ENCODE measurements at regions not wholly inside any gene's neighbourhood (a gene's known extent, or its start where the extent isn't known, plus 50 kb on each side); places are given as distances from the start of the nearest gene placed in this dataset.

- Histone ChIP-seq H3K27ac (no peak overlapping the region), H3K9me3 (no peaks in the 10 kb centered on the region), H3K4me1 (no peaks in the 10 kb centered on the region), H3K36me3 (no peaks in the 10 kb centered on the region), H3K4me3 (no peak overlapping the region), H3K27me3 (no peaks in the 10 kb centered on the region)
- peak; percentile 59 for DNase-seq
- WGBS, 2 donors: 76 to 88% methylated on average over 13 of the region's 13 CpGs
- TF ChIP-seq POLR2AphosphoS5 (IDR thresholded peaks at IDR 0.05) (no peak), POLR2A (IDR thresholded peaks at IDR 0.05) (no peak)
- TF ChIP-seq, protein P1, sequence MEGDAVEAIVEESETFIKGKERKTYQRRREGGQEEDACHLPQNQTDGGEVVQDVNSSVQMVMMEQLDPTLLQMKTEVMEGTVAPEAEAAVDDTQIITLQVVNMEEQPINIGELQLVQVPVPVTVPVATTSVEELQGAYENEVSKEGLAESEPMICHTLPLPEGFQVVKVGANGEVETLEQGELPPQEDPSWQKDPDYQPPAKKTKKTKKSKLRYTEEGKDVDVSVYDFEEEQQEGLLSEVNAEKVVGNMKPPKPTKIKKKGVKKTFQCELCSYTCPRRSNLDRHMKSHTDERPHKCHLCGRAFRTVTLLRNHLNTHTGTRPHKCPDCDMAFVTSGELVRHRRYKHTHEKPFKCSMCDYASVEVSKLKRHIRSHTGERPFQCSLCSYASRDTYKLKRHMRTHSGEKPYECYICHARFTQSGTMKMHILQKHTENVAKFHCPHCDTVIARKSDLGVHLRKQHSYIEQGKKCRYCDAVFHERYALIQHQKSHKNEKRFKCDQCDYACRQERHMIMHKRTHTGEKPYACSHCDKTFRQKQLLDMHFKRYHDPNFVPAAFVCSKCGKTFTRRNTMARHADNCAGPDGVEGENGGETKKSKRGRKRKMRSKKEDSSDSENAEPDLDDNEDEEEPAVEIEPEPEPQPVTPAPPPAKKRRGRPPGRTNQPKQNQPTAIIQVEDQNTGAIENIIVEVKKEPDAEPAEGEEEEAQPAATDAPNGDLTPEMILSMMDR (IDR thresholded peaks at IDR 0.05): no peak
- intact Hi-C loops (cut with DNase I): no loop called here
Measured at GRCh38 chr20:17827759-17828559, 128.2 kb downstream of the BANF2 start.

DNA sequence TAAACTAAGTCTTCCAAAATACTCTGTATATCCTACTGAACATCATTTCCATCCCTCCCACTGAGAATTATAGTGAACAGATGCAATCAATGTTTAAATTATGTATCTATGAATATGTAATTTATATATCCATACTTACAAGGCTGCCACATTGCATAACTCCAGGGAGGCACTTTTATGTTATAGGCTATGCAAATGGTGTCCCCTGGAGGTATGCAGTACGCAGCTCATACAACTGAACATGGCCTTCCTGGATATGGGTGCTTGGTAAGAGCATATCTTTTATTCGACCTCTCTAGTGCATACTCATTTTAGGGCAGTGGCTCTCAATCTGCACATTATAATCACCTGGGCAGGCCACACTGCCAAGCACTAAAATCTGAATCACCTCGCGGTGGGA is 127.3 kb downstream of the BANF2 start:
- 73 to 87% methylated on average over 4 of the region's 4 CpGs for WGBS, 2 donors
- intact Hi-C loops (cut with DNase I): no loop called here
- Histone ChIP-seq H3K4me3 (no peak overlapping the region), H3K36me3 (no peaks in the 10 kb centered on the region), H3K27ac (no peak overlapping the region), H3K27me3 (no peaks in the 10 kb centered on the region), H3K4me1 (no peaks in the 10 kb centered on the region), H3K9me3 (no peaks in the 10 kb centered on the region)
- peak; percentile 10 for DNase-seq
- TF ChIP-seq, protein P1 (IDR thresholded peaks at IDR 0.05): no peak
- no peak for TF ChIP-seq EP300 (IDR thresholded peaks at IDR 0.05)
- TF ChIP-seq POLR2A (IDR thresholded peaks at IDR 0.05): no peak
- TF ChIP-seq POLR2AphosphoS5 (IDR thresholded peaks at IDR 0.05): no peak

DNA sequence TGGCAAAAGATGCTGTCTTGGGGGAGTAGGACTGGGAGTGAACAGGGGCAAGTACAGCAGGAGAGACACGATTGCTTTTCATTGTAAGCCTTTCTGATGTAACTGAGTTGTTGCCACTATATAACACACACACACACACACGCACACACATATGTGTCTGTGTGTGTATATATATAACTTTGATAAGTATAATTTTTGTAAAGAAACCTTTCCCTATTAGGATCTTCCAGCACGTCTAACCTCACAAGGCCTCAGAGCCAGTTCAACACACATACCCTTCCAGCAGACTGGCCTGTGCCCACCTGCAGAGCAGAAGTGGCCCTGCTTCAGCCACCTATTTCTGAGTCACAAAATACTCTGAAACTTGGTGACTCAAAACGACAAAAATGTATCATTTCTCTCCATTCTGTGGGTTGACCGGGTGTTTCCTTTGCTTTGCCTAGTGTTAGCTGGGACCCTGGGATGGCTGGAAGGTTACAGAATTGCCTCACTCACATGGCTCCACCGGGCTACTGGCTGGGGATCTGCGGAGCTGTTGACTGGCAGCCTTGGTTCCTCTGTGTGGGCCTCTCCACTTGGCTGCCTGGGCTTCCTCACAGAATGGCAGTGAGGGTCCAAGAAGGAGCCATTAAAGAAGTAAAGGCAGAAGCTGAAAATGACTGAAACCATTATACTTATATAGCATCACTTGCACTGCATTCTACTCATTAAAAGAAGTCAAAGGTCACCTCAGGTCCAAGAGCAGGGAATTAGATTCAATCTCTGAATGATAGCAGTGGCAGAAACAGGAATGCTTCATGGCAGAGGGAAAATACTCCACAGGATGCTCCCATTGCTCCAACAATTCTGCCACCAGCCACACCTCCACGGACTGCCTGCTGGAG is 126.4 kb downstream of the BANF2 start:
- intact Hi-C loops (cut with DNase I): no loop called here
- Histone ChIP-seq H3K27ac (no peak overlapping the region), H3K36me3 (no peaks in the 10 kb centered on the region), H3K4me1 (no peaks in the 10 kb centered on the region), H3K9me3 (no peaks in the 10 kb centered on the region), H3K27me3 (no peaks in the 10 kb centered on the region), H3K4me3 (no peak overlapping the region)
- WGBS, 2 donors: 89 to 91% methylated on average over 8 of the region's 8 CpGs
- TF ChIP-seq EP300 (IDR thresholded peaks at IDR 0.05): no peak
- no peak for TF ChIP-seq POLR2AphosphoS5 (IDR thresholded peaks at IDR 0.05)
- TF ChIP-seq POLR2A (IDR thresholded peaks at IDR 0.05): no peak
- TF ChIP-seq, protein P1 (IDR thresholded peaks at IDR 0.05): no peak
- peak; percentile 4 for DNase-seq

DNA sequence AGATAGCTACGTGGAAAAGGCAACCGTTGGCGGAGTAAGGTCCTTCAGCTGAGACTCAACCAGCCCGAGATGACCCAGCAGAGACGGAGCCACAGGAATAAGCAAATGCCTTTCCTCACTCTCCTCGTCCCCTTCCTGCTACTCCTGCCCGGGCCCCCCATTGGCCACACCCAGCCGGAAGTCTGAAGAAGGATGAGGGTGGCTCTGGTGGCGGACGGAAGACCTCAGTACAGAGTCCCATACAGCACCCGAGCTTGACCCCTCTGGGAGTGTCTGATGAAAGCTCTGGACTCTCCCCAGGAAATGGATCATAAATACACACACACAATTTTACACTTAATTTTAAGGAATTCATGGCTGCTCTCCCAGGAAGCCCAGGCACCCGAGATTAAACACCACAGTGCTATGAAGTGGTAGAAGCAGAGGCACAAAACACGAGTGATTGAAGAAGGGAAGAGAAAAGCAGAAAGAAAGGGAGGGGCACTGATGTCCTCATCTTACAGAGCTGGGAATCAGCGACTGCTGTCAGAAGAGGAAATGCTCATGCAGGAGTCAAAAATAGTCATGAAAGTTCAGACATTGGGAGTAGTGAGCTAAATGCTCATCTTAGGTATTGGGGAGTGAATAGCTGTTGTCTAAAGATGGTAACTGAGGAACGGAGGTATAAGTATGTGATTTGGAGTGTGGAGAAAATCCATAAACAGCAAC is 125.6 kb downstream of the BANF2 start:
- 64 to 72% methylated on average over 15 of the region's 15 CpGs for WGBS, 2 donors

More for the DNA sequence above, 125.6 kb downstream of the BANF2 start:
- Histone ChIP-seq H3K4me3 (no peak overlapping the region), H3K4me1 (no peaks in the 10 kb centered on the region), H3K27me3 (no peaks in the 10 kb centered on the region), H3K27ac (peak overlapping the region in 1 of 4 donors; percentile 3), H3K36me3 (no peaks in the 10 kb centered on the region), H3K9me3 (no peaks in the 10 kb centered on the region)
- intact Hi-C loops (cut with DNase I): no loop called here
- TF ChIP-seq POLR2A (IDR thresholded peaks at IDR 0.05): no peak
- TF ChIP-seq, protein P1 (IDR thresholded peaks at IDR 0.05): no peak
- no peak for TF ChIP-seq EP300 (IDR thresholded peaks at IDR 0.05)
- TF ChIP-seq POLR2AphosphoS5 (IDR thresholded peaks at IDR 0.05): no peak
- no peak for DNase-seq
